ENCODE measurements at regions not wholly inside any gene's neighbourhood (a gene's known extent, or its start where the extent isn't known, plus 50 kb on each side); places are given as distances from the start of the nearest gene placed in this dataset.

DNA sequence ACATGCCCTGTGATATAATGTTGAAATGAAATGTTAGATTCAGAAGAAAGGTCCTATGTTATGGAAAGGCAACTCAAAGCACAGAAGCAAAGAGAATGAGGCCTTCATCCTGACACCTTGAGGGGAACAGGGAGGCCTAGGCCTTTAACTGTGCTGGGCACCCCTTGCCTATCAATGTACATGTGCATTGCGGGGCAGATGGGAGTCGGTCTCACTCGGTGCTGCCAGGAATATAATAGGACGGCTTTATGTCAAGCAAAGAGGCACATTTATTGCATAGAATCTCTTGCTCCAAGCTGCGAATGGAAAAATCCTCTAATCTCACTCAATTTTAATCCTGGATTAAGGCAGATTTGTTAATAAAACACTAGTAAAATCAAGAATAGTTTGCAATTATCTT, 301.0 kb upstream of the SOX14 start:
- ChIA-PET CTCF (no interaction called here), POLR2A (no interaction called here)
- Histone ChIP-seq H3K9me2 (no peaks in the 10 kb centered on the region), H3K9ac (no peak overlapping the region), H3K27me3 (ENCODE audit: insufficient read depth) (no peaks in the 10 kb centered on the region), H3K27ac (ENCODE audit: low read depth in 2 of 2, low read length in 1 of 2) (no peak overlapping the region), H3K4me2 (no peak overlapping the region), H4K20me1 (ENCODE audit: insufficient read depth) (no peaks in the 10 kb centered on the region), H3F3A (replicated peaks; ENCODE audit: insufficient read depth) (no peaks in the 10 kb centered on the region), H3K36me3 (replicated peaks in 1 of 2; ENCODE audit: control insufficient read depth in 1 of 2, insufficient read depth in 2 of 2, low read length in 1 of 2) (no peaks in the 10 kb centered on the region), H3K4me3 (ENCODE audit: low read depth in 2 of 2, low read length in 1 of 2) (no peak overlapping the region), H3K79me2 (ENCODE audit: insufficient read depth) (no peaks in the 10 kb centered on the region), H2AFZ (ENCODE audit: low read depth) (no peak overlapping the region), H3K4me1 (ENCODE audit: control insufficient read depth in 1 of 2, insufficient read depth in 2 of 2, low read depth in 1 of 2, low read length in 1 of 2) (no peaks in the 10 kb centered on the region), H3K9me3 (no peaks in the 10 kb centered on the region)
- no peak for TF ChIP-seq RXRA (IDR thresholded peaks at IDR 0.05; ENCODE audit: borderline replicate concordance, low read depth)
- no peak for TF ChIP-seq EP300 (IDR thresholded peaks at IDR 0.05; ENCODE audit: borderline replicate concordance in 1 of 2, low read depth in 1 of 2, low read length in 1 of 2)
- TF ChIP-seq, protein P1, sequence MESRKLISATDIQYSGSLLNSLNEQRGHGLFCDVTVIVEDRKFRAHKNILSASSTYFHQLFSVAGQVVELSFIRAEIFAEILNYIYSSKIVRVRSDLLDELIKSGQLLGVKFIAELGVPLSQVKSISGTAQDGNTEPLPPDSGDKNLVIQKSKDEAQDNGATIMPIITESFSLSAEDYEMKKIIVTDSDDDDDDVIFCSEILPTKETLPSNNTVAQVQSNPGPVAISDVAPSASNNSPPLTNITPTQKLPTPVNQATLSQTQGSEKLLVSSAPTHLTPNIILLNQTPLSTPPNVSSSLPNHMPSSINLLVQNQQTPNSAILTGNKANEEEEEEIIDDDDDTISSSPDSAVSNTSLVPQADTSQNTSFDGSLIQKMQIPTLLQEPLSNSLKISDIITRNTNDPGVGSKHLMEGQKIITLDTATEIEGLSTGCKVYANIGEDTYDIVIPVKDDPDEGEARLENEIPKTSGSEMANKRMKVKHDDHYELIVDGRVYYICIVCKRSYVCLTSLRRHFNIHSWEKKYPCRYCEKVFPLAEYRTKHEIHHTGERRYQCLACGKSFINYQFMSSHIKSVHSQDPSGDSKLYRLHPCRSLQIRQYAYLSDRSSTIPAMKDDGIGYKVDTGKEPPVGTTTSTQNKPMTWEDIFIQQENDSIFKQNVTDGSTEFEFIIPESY (IDR thresholded peaks at IDR 0.05; ENCODE audit: borderline replicate concordance, low read depth), result no peak
- no peak for TF ChIP-seq CHD2 (IDR thresholded peaks at IDR 0.05; ENCODE audit: low read length, partially characterized antibody)
- TF ChIP-seq USF1 (IDR thresholded peaks at IDR 0.05; ENCODE audit: borderline replicate concordance, low read depth), result no peak
- TF ChIP-seq RCOR1 (IDR thresholded peaks at IDR 0.05; ENCODE audit: low read length), result no peak
- TF ChIP-seq SMC3 (IDR thresholded peaks at IDR 0.05; ENCODE audit: low read depth, low read length), result no peak
- TF ChIP-seq, protein P2, sequence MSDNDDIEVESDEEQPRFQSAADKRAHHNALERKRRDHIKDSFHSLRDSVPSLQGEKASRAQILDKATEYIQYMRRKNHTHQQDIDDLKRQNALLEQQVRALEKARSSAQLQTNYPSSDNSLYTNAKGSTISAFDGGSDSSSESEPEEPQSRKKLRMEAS (IDR thresholded peaks at IDR 0.05; ENCODE audit: low read depth), result no peak
- TF ChIP-seq TAF1 (IDR thresholded peaks at IDR 0.05; ENCODE audit: borderline replicate concordance, low read depth, low read length), result no peak
- TF ChIP-seq FOXM1 (IDR thresholded peaks at IDR 0.05; ENCODE audit: low read depth), result no peak
- TF ChIP-seq FOXJ3 (CRISPR knock-in tag; IDR thresholded peaks at IDR 0.05), result no peak
- TF ChIP-seq EZH2phosphoT487 (IDR thresholded peaks at IDR 0.05; ENCODE audit: borderline replicate concordance, low read depth), result no peak
- TF ChIP-seq POLR2AphosphoS5 (IDR thresholded peaks at IDR 0.05; ENCODE audit: low read depth, low read length), result no peak
- TF ChIP-seq FOSL2 (IDR thresholded peaks at IDR 0.05; ENCODE audit: borderline replicate concordance, low read depth), result no peak
- no peak for TF ChIP-seq ELF1 (IDR thresholded peaks at IDR 0.05)
- no peak for TF ChIP-seq IRF3 (IDR thresholded peaks at IDR 0.05; ENCODE audit: low read depth, low read length)
- TF ChIP-seq, protein P3, sequence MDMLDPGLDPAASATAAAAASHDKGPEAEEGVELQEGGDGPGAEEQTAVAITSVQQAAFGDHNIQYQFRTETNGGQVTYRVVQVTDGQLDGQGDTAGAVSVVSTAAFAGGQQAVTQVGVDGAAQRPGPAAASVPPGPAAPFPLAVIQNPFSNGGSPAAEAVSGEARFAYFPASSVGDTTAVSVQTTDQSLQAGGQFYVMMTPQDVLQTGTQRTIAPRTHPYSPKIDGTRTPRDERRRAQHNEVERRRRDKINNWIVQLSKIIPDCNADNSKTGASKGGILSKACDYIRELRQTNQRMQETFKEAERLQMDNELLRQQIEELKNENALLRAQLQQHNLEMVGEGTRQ (IDR thresholded peaks at IDR 0.05; ENCODE audit: borderline replicate concordance, low read depth, low read length), result no peak
- no peak for DNase-seq
- 56% methylated on average over 5 of the region's 5 CpGs for WGBS (ENCODE audit: low lambda C conversion rate)

Data from SK-N-SH (cell line).